ENCODE measurements at regions not wholly inside any gene's neighbourhood (a gene's known extent, or its start where the extent isn't known, plus 50 kb on each side); places are given as distances from the start of the nearest gene placed in this dataset.

GRCh38 chr18:51541230-51541629 is 343.7 kb upstream of the MEX3C start:
- H3K4me3 ChIP-seq (ENCODE audit: extremely low read depth in 1 of 4, insufficient read depth in 2 of 4, low read depth in 3 of 4, low read length in 4 of 4): no peak overlapping the region
- no peak overlapping the region for H4K8ac ChIP-seq (ENCODE audit: extremely low read depth, insufficient read depth, low read length)
- H3K14ac ChIP-seq (ENCODE audit: insufficient read length): no peak overlapping the region
- H3K79me2 ChIP-seq (ENCODE audit: control insufficient read depth in 1 of 2, insufficient read depth in 2 of 2, low read length in 2 of 2): no peaks in the 10 kb centered on the region
- no peaks in the 10 kb centered on the region for H4K20me1 ChIP-seq (replicated peaks in 1 of 2; ENCODE audit: control insufficient read depth in 1 of 2, insufficient read depth in 2 of 2, low read length in 2 of 2)
- H3K23ac ChIP-seq (ENCODE audit: insufficient read length): no peak overlapping the region
- H3K27me3 ChIP-seq (replicated peaks in 1 of 4; ENCODE audit: control insufficient read depth in 3 of 4, extremely low read depth in 1 of 4, insufficient read depth in 3 of 4, low read length in 3 of 4): no peaks in the 10 kb centered on the region
- H2BK5ac ChIP-seq (ENCODE audit: low read depth, low read length): no peak overlapping the region
- no peaks in the 10 kb centered on the region for H3K4me1 ChIP-seq (replicated peaks in 1 of 4; ENCODE audit: control insufficient read depth in 3 of 4, insufficient read depth in 4 of 4, low read length in 3 of 4)
- H2BK120ac ChIP-seq (replicated peaks; ENCODE audit: low read depth, low read length): no peak overlapping the region
- no peak overlapping the region for H3K4me2 ChIP-seq (ENCODE audit: insufficient read depth in 1 of 2, low read depth in 2 of 2, low read length in 2 of 2)
- no peak overlapping the region for H3K9ac ChIP-seq (replicated peaks in 1 of 4; ENCODE audit: extremely low read depth in 1 of 4, low read depth in 3 of 4, low read length in 3 of 4)
- no peak overlapping the region for H2AK5ac ChIP-seq (ENCODE audit: low read depth, low read length)
- no peak overlapping the region for H4K5ac ChIP-seq (ENCODE audit: insufficient read length, low read depth, low read length)
- H3K79me1 ChIP-seq (ENCODE audit: low read depth, low read length): no peaks in the 10 kb centered on the region
- no peak overlapping the region for H3K27ac ChIP-seq (ENCODE audit: low read depth, low read length)
- no peak overlapping the region for H4K91ac ChIP-seq (replicated peaks; ENCODE audit: insufficient read length, low read length)
- H3K23me2 ChIP-seq (ENCODE audit: low read depth, low read length): no peaks in the 10 kb centered on the region
- DNase-seq (ENCODE audit: low read depth in 1 of 2, low spot score in 2 of 2) (no peak), FAIRE-seq (no peak)
- H3K4ac ChIP-seq (replicated peaks; ENCODE audit: insufficient read length, low read depth, low read length): no peak overlapping the region
- no peak overlapping the region for H2BK20ac ChIP-seq (ENCODE audit: low read length)
- no peak overlapping the region for H3K56ac ChIP-seq (replicated peaks; ENCODE audit: insufficient read length, low read depth, low read length)
- H3K36me3 ChIP-seq (ENCODE audit: control insufficient read depth in 2 of 4, insufficient read depth in 4 of 4, low read length in 3 of 4): no peaks in the 10 kb centered on the region; a peak in 1 of 8 replicates
- ChIA-PET POLR2A (ENCODE audit: partially characterized antibody) (no interaction called here), CTCF (ENCODE audit: partially characterized antibody) (no interaction called here)
- no peak overlapping the region for H2AFZ ChIP-seq (ENCODE audit: low read length)
- H3K9me3 ChIP-seq (ENCODE audit: insufficient read depth in 2 of 2, low read depth in 1 of 2, low read length in 1 of 2): no peaks in the 10 kb centered on the region
- H2BK15ac ChIP-seq (ENCODE audit: low read length): 0 out of 2 replicates have a peak overlapping the region, but pooled peaks have one; percentile 16
- TF ChIP-seq JUND (IDR thresholded peaks at IDR 0.05; ENCODE audit: low read length): 0 out of 2 replicates have a peak, but pooled peaks have one; percentile 38
- TF ChIP-seq SRF (IDR thresholded peaks at IDR 0.05; ENCODE audit: low read depth, low read length): no peak
- H3K18ac ChIP-seq (ENCODE audit: extremely low read depth, low read length): no peak overlapping the region
- no peak overlapping the region for H2BK12ac ChIP-seq (ENCODE audit: low read depth, low read length)
